ENCODE measurements at regions not wholly inside any gene's neighbourhood (a gene's known extent, or its start where the extent isn't known, plus 50 kb on each side); places are given as distances from the start of the nearest gene placed in this dataset.

DNA sequence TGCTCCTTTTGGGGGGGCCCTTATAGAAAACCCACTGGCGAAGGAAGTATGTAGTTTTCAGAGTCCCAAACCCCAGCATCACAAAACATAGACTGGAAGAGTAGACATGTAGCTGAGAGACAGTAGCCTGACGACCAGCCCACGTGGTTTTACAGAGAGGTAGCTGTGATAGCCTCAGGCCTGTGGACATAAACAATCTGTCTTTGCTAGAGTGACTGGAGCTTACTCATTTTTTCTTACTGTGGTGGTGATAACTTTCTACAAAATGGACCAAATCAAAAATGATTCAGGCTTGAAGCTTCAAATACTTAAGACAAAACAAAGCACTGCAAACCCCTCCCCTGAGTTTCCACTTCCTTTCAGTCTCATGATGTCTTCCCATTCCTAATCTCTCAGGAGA, 497.0 kb downstream of the RWDD3 start:
- Histone ChIP-seq H3K36me3 (ENCODE audit: low read depth) (no peaks in the 10 kb centered on the region), H3K4me3 (no peak overlapping the region), H3K4me1 (ENCODE audit: low read depth) (no peaks in the 10 kb centered on the region), H3K9me3 (no peaks in the 10 kb centered on the region)
- TF ChIP-seq, protein P1, sequence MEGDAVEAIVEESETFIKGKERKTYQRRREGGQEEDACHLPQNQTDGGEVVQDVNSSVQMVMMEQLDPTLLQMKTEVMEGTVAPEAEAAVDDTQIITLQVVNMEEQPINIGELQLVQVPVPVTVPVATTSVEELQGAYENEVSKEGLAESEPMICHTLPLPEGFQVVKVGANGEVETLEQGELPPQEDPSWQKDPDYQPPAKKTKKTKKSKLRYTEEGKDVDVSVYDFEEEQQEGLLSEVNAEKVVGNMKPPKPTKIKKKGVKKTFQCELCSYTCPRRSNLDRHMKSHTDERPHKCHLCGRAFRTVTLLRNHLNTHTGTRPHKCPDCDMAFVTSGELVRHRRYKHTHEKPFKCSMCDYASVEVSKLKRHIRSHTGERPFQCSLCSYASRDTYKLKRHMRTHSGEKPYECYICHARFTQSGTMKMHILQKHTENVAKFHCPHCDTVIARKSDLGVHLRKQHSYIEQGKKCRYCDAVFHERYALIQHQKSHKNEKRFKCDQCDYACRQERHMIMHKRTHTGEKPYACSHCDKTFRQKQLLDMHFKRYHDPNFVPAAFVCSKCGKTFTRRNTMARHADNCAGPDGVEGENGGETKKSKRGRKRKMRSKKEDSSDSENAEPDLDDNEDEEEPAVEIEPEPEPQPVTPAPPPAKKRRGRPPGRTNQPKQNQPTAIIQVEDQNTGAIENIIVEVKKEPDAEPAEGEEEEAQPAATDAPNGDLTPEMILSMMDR (IDR thresholded peaks at IDR 0.05): no peak
- intact Hi-C loops (cut with DNase I, micrococcal nuclease): no loop called here
- ATAC-seq: no peak
- no peak for DNase-seq

DNA sequence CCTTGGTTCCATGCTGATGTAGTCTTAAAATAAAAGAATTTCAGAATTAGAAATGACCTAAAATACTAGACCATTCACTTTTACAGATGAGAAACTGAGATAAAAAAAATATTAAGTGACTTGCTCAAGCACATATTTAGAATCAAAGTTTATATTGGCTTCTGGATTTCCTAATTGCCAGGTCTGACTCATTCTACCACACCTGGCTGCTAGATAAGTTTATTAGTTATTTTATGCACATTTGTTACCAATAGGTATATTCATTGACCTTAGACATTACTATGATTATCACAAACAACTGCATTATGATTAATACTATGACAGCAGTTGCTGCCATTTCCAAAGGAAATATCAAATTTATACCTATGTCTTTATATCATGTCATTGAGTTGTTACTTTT, 497.5 kb downstream of the RWDD3 start:
- DNase-seq (no peak), ATAC-seq (no peak)
- H3K4me1 ChIP-seq (ENCODE audit: low read depth): no peaks in the 10 kb centered on the region
- no peak overlapping the region for H3K4me3 ChIP-seq
- TF ChIP-seq, protein P1 (IDR thresholded peaks at IDR 0.05): no peak
- intact Hi-C loops (cut with DNase I, micrococcal nuclease): no loop called here
- no peaks in the 10 kb centered on the region for H3K9me3 ChIP-seq
- H3K36me3 ChIP-seq (ENCODE audit: low read depth): no peaks in the 10 kb centered on the region

DNA sequence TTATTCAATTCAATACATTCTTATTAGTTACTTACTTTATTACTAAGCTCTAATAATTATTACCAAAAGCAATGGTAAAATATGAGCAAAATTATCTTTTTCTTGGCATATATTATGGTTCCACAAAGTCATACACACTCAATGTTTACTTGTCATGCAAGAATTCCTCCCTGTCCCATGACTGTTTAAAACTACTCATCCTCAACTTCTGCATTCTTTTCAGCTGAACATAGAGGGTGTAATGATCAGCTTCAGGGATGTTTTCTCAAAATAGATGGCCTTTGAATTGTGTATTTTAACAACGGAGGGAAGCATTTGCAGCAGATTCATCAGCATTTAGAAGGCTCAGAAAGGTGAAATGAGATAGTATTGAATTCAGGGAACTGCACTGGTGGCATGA, 499.0 kb downstream of the RWDD3 start:
- no peak overlapping the region for H3K4me3 ChIP-seq
- ATAC-seq: no peak
- no peaks in the 10 kb centered on the region for H3K9me3 ChIP-seq
- H3K36me3 ChIP-seq (ENCODE audit: low read depth): no peaks in the 10 kb centered on the region
- H3K4me1 ChIP-seq (ENCODE audit: low read depth): no peaks in the 10 kb centered on the region
- no peak for DNase-seq
- TF ChIP-seq, protein P1 (IDR thresholded peaks at IDR 0.05): no peak
- intact Hi-C loops (cut with DNase I, micrococcal nuclease): no loop called here

DNA sequence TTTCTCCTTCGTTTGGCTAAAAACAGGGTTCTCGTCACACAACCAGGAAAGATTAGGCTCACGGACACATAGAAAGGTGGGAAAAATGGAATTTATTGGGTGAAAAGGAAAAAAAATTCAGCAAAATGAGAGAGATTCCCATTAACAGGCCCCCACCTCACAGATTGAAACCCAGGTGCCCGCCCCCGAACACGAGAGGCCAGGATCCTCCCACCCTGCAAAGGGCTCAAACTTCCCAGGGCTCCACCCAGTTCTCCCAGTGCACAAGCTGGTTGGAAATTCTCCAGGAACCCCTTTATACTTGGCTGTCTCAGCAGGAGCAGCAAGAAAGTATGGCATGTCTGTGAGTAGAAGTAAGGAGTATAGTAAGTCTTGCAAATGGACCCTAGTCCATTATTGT, 499.7 kb downstream of the RWDD3 start:
- Histone ChIP-seq H3K4me3 (no peak overlapping the region), H3K4me1 (ENCODE audit: low read depth) (no peaks in the 10 kb centered on the region), H3K9me3 (no peaks in the 10 kb centered on the region), H3K36me3 (ENCODE audit: low read depth) (no peaks in the 10 kb centered on the region)
- intact Hi-C loops (cut with DNase I, micrococcal nuclease): no loop called here
- ATAC-seq (no peak), DNase-seq (no peak)
- TF ChIP-seq, protein P1 (IDR thresholded peaks at IDR 0.05): no peak

DNA sequence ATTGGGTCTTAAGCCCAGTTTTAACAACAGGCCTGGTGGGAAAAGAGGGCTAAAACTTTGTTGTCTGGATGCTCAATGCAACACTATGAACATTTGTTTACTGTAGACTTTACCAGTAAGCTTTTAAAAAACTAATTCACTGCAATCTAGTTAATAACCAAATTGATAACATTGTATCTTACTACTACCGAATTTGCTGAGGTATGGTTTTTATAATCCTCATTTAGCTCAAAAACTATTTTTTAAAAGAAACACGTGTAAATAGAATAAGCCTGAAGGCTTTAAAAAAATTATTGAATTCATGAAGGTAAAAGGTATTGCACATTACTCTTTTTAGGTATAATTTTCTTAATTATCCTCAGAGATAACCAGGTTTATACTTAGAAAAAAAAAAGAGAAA, 500.6 kb downstream of the RWDD3 start:
- ATAC-seq: no peak
- no peak for DNase-seq
- intact Hi-C loops (cut with DNase I, micrococcal nuclease): no loop called here
- Histone ChIP-seq H3K9me3 (no peaks in the 10 kb centered on the region), H3K4me3 (no peak overlapping the region), H3K4me1 (ENCODE audit: low read depth) (no peaks in the 10 kb centered on the region), H3K36me3 (ENCODE audit: low read depth) (no peaks in the 10 kb centered on the region)
- TF ChIP-seq, protein P1 (IDR thresholded peaks at IDR 0.05): no peak

DNA sequence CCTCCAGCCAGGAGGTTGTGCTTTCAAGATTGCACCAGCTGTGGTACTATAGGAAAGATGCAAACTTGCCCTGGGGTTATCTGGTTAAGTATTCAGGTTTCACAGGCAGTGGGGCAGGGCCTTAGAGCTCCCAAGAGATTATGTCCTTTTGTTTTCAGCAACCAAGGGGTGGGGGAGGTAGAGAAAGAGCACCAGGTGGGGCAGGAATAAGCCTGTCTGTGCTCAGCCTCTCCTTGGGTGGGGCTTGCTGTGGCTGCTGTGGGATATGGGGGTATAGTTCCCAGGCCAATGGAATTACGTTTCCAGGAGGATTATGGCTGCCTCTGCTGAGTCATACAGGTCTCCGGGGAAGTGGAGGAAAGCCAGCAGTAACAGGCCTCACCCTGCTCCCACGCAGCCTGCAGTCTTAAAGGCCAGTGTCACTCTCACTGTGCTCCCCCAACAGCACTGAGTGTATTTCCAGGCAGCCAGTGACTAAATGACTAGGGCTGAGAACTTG, 508.6 kb downstream of the RWDD3 start:
- Histone ChIP-seq H3K4me1 (ENCODE audit: low read depth) (no peaks in the 10 kb centered on the region), H3K9me3 (no peaks in the 10 kb centered on the region), H3K36me3 (ENCODE audit: low read depth) (no peaks in the 10 kb centered on the region), H3K4me3 (no peak overlapping the region)
- intact Hi-C loops (cut with DNase I, micrococcal nuclease): no loop called here
- TF ChIP-seq, protein P1 (IDR thresholded peaks at IDR 0.05): no peak
- no peak for DNase-seq
- ATAC-seq: peak; percentile 18

All from mucosa of descending colon (tissue), 3 donors.